M059J (cell line): ENCODE measurements at regions not wholly inside any gene's neighbourhood (a gene's known extent, or its start where the extent isn't known, plus 50 kb on each side); places are given as distances from the start of the nearest gene placed in this dataset.

Experiments used
- DNase-seq: peaks from one replicate; pipeline ENCODE4 v3.0.0-alpha.2; 2012; ENCODE audit warnings: low read depth

- no peak for DNase-seq
These were observed 698.9 kb downstream of the INHBA start for GRCh38 chr7:41003977-41004376.

GRCh38 chr7:41003611-41003940 is 699.3 kb downstream of the INHBA start:
- DNase-seq = no peak

- peak; percentile 52 for DNase-seq
These were observed 699.9 kb downstream of the INHBA start for GRCh38 chr7:41002741-41003610.

- DNase-seq = no peak
These were observed 702.8 kb downstream of the INHBA start for GRCh38 chr7:41000042-41000441.

GRCh38 chr7:40996233-40996677 is 706.6 kb downstream of the INHBA start:
- no peak for DNase-seq

- no peak for DNase-seq
These were observed 712.0 kb downstream of the INHBA start for GRCh38 chr7:40990841-40991240.

- DNase-seq = no peak
These were observed 715.3 kb downstream of the INHBA start for GRCh38 chr7:40987571-40987970.

GRCh38 chr7:40986351-40986873 is 716.5 kb downstream of the INHBA start:
- DNase-seq = peak; percentile 81

GRCh38 chr7:40983111-40983510 is 719.8 kb downstream of the INHBA start:
- no peak for DNase-seq

GRCh38 chr7:40979296-40979695 is 723.6 kb downstream of the INHBA start:
- no peak for DNase-seq

GRCh38 chr7:40978047-40978446 is 724.8 kb downstream of the INHBA start:
- peak; percentile 8 for DNase-seq

- DNase-seq = no peak
These were observed 725.4 kb downstream of the INHBA start for GRCh38 chr7:40977533-40977932.

GRCh38 chr7:40972426-40972825 is 730.5 kb downstream of the INHBA start:
- DNase-seq = no peak

- no peak for DNase-seq
These were observed 733.2 kb downstream of the INHBA start for GRCh38 chr7:40969641-40970040.

- DNase-seq = no peak
These were observed 736.2 kb downstream of the INHBA start for GRCh38 chr7:40966693-40967092.

- DNase-seq = no peak
These were observed 737.1 kb downstream of the INHBA start for GRCh38 chr7:40965774-40966173.

GRCh38 chr7:40965016-40965415 is 737.9 kb downstream of the INHBA start:
- no peak for DNase-seq

GRCh38 chr7:40964610-40965009 is 738.3 kb downstream of the INHBA start:
- no peak for DNase-seq

- DNase-seq = no peak
These were observed 742.9 kb downstream of the INHBA start for GRCh38 chr7:40959955-40960354.

GRCh38 chr7:40948239-40948638 is 754.7 kb downstream of the INHBA start:
- no peak for DNase-seq

- no peak for DNase-seq
These were observed 755.3 kb downstream of the INHBA start for GRCh38 chr7:40947566-40947965.

GRCh38 chr7:40946549-40946948 is 756.3 kb downstream of the INHBA start:
- DNase-seq = no peak

GRCh38 chr7:40945788-40946187 is 757.1 kb downstream of the INHBA start:
- DNase-seq = peak; percentile 14
